Endothelial cell (in vitro differentiated cells): ENCODE measurements at regions not wholly inside any gene's neighbourhood (a gene's known extent, or its start where the extent isn't known, plus 50 kb on each side); places are given as distances from the start of the nearest gene placed in this dataset.
A peak's percentile ranks its signal among the peaks of the same experiment; 100 is the strongest.

Experiments used
- DNase-seq: peaks from one replicate; pipeline ENCODE4 v3.0.0; 2021; ENCODE audit warnings: low spot score
- H3K27ac Mint-ChIP-seq: one replicate; pipeline ENCODE4 v1.8.0; 2021; ENCODE audit warnings: mixed read lengths, inconsistent platforms; ENCODE audit not compliant: unreplicated experiment
- H3K27me3 Mint-ChIP-seq: one replicate; pipeline ENCODE4 v1.8.0; 2021; ENCODE audit warnings: mild to moderate bottlenecking, moderate library complexity, mixed read lengths, inconsistent platforms; ENCODE audit not compliant: unreplicated experiment
- H3K36me3 Mint-ChIP-seq: one replicate; pipeline ENCODE4 v1.8.0; 2021; ENCODE audit warnings: mild to moderate bottlenecking, low read depth, mixed read lengths, inconsistent platforms; ENCODE audit not compliant: unreplicated experiment
- H3K4me1 Mint-ChIP-seq: one replicate; pipeline ENCODE4 v1.8.0; 2021; ENCODE audit warnings: mild to moderate bottlenecking, mixed read lengths, inconsistent platforms; ENCODE audit not compliant: unreplicated experiment
- H3K4me3 Mint-ChIP-seq: one replicate; pipeline ENCODE4 v1.8.0; 2021; ENCODE audit warnings: mild to moderate bottlenecking, mixed read lengths, inconsistent platforms; ENCODE audit not compliant: unreplicated experiment
- H3K9me3 Mint-ChIP-seq: one replicate; pipeline ENCODE4 v1.8.0; 2021; ENCODE audit warnings: mixed read lengths, inconsistent platforms; ENCODE audit not compliant: unreplicated experiment
- TF ChIP-seq, protein P1 (sequence below): fragments of 200-600 bp; sonication (generic); IDR thresholded peaks from one replicate; pipeline ENCODE4 v1.5.0; 2021; ENCODE audit warnings: antibody characterized with exemption; ENCODE audit not compliant: unreplicated experiment

DNA sequence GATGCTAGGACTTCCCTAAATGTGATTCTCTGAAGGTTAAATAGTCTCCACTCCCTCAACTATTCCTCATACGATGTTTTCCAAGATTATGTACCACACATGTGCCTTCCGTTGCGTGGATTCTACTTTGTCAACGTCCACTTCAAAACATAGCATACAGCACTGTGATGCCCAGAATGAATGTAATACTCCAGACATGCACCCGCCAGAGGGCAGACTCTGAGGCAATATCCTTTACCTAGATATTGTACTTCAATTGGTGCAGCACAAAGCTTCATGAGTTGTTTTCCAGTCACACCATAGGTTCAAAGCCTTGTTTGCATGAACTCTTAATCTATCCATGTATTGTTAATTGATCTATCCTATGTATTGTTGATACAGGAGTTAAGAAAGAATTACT is 201.0 kb upstream of the NABP1 start:
- H3K9me3 Mint-ChIP-seq: peaks cover 12% of the 10 kb centered on the region
- TF ChIP-seq, protein P1, sequence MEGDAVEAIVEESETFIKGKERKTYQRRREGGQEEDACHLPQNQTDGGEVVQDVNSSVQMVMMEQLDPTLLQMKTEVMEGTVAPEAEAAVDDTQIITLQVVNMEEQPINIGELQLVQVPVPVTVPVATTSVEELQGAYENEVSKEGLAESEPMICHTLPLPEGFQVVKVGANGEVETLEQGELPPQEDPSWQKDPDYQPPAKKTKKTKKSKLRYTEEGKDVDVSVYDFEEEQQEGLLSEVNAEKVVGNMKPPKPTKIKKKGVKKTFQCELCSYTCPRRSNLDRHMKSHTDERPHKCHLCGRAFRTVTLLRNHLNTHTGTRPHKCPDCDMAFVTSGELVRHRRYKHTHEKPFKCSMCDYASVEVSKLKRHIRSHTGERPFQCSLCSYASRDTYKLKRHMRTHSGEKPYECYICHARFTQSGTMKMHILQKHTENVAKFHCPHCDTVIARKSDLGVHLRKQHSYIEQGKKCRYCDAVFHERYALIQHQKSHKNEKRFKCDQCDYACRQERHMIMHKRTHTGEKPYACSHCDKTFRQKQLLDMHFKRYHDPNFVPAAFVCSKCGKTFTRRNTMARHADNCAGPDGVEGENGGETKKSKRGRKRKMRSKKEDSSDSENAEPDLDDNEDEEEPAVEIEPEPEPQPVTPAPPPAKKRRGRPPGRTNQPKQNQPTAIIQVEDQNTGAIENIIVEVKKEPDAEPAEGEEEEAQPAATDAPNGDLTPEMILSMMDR: no peak
- peaks cover 23% of the 10 kb centered on the region for H3K4me1 Mint-ChIP-seq

DNA sequence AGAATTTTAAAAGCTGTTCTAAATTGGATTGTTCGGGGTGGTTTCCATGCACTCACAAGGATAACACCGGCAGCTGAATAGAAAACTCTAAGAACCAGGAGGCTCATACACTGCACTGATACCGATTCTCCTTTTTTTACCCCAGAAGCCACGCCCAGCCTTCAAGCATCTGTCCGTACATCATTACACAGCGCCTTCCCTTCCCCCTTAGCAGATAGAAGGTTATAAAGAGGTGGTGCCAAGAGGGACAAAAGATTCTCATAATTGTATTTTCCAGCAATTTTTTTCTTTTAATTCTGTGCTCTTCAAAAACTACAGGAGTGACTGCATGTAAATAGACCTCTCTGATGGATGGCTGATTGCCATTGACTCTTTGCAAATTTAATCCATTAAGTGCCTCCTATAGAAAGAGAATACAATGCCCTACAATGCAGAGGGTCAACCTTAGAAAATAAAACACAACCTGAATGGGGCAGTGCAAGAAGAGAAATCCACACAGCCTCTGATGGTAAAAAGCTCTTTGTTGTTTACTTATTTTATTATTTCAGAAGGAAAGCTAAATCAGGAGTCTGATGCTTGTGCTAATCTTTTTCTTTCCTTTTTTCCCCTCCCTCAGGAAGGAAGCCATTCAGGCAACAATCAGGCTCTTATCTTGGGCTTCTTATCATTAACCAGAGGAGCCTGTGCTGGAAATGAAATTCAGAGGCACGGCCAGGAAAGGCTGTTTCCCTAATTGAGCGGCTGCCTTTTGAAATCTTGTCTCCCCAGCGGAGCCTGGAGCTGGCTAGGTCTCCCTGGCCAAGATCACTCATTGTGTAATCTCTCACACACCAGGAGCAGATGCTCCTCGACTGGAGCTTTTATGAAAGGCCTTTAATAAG is 198.9 kb upstream of the NABP1 start:
- peaks cover 5% of the 10 kb centered on the region for H3K27me3 Mint-ChIP-seq
- peaks cover 24% of the 10 kb centered on the region for H3K9me3 Mint-ChIP-seq
- H3K36me3 Mint-ChIP-seq: peaks cover 28% of the 10 kb centered on the region
- TF ChIP-seq, protein P1: no peak
- H3K27ac Mint-ChIP-seq: peak overlapping the region; percentile 19
- peak; percentile 47 for DNase-seq
- no peak overlapping the region for H3K4me3 Mint-ChIP-seq
- peaks cover 25% of the 10 kb centered on the region for H3K4me1 Mint-ChIP-seq

More for the DNA sequence above, 201.0 kb upstream of the NABP1 start:
- DNase-seq: no peak
- Mint-ChIP-seq H3K36me3 (peaks cover 16% of the 10 kb centered on the region), H3K4me3 (no peak overlapping the region), H3K27me3 (peaks cover 5% of the 10 kb centered on the region), H3K27ac (no peak overlapping the region)

DNA sequence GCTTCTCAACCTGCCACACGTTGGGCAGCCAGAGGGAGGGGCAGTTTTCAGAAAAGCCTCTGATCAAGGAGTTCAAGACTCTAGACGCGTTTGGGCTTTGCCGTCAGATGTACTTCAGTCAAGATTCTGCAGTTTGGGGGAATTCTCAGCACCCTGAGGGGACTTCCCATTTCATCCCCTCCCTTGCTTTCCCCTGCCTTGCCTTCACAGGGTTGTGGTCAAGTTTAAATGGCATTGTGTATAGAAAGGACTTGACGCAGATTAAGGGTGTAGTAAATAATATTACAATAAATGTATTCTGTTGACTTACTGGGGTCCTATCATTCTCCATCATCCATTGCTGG is 198.3 kb upstream of the NABP1 start:
- TF ChIP-seq, protein P1: no peak
- Mint-ChIP-seq H3K4me3 (no peak overlapping the region), H3K36me3 (peaks cover 28% of the 10 kb centered on the region), H3K27me3 (peaks cover 5% of the 10 kb centered on the region), H3K27ac (no peak overlapping the region), H3K9me3 (peaks cover 24% of the 10 kb centered on the region), H3K4me1 (peaks cover 30% of the 10 kb centered on the region)
- no peak for DNase-seq

DNA sequence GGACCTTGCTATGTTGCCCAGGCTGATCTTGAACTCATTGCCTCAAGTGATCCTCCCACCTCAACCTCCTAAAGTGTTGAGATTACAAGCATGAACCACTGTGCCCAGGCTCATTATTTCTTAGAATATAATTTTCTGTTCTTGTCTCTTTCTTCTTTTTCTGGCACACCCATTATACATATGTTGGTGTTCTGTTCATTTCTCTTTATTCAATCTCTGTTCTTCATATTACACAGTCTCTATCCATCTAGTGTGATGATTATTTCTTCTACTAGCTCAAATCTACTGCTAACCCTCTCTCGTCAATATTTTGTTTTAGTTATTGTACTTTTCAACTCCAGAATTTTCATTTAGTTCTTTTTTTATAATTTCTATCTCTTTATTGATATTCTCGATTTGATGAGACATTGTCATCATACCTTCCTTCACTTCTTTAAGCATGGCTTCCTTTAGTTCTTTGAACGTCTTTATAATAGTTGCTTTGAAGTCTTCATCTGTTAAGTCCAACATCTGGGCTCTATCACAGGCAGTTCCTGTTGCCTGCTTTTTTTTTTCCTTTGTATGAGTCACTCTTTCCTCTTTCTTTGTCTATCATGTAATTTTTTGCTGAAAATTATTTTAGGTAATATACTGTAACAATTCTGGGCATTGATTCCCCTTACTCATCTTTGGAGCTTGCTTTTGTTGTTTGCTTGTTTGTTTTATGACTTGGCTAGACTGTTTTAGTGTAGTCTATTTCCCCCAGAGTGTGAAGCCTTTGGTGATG is 196.4 kb upstream of the NABP1 start:
- H3K9me3 Mint-ChIP-seq: peaks cover 24% of the 10 kb centered on the region

More for the DNA sequence above, 196.4 kb upstream of the NABP1 start:
- TF ChIP-seq, protein P1: no peak
- Mint-ChIP-seq H3K4me3 (no peak overlapping the region), H3K27me3 (peaks cover 5% of the 10 kb centered on the region), H3K36me3 (peaks cover 28% of the 10 kb centered on the region), H3K4me1 (peaks cover 44% of the 10 kb centered on the region), H3K27ac (peak overlapping the region; percentile 59)
- no peak for DNase-seq
